GM23338 (cell line): ENCODE measurements at regions not wholly inside any gene's neighbourhood (a gene's known extent, or its start where the extent isn't known, plus 50 kb on each side); places are given as distances from the start of the nearest gene placed in this dataset.

Source experiments
- ATAC-seq: fragments of 200-7000 bp; cut with Tn5 transposase; 3 replicates; pipeline ENCODE4 v1.9.1; 2020
- DNase-seq: peaks from one replicate; pipeline ENCODE4 v3.0.0-alpha.2; 2015; ENCODE audit warnings: low spot score
- H2AFZ ChIP-seq: fragments of 200-600 bp; sonication (generic); 2 replicates; pipeline ENCODE4 v1.8.0; 2016; ENCODE audit warnings: antibody characterized with exemption, mild to moderate bottlenecking, moderate library complexity
- H3F3A ChIP-seq: fragments of 200-600 bp; sonication (generic); replicated peaks from 2 replicates; pipeline ENCODE4 v1.8.0; 2017; ENCODE audit warnings: antibody characterized with exemption, mixed run types, low read depth
- H3K27ac ChIP-seq: fragments of 200-600 bp; sonication (generic); 2 replicates; pipeline ENCODE4 v1.6.1; 2016; ENCODE audit warnings: low read depth
- H3K27me3 ChIP-seq: fragments of 200-600 bp; sonication (generic); 2 replicates; pipeline ENCODE4 v1.8.0; 2016; ENCODE audit warnings: mild to moderate bottlenecking, mixed run types, moderate library complexity; ENCODE audit not compliant: insufficient read depth
- H3K36me3 ChIP-seq: fragments of 200-600 bp; sonication (generic); 2 replicates; pipeline ENCODE4 v1.8.0; 2016; ENCODE audit warnings: mild to moderate bottlenecking; ENCODE audit not compliant: insufficient read depth
- H3K4me1 ChIP-seq: fragments of 200-600 bp; sonication (generic); 2 replicates; pipeline ENCODE4 v1.8.0; 2016; ENCODE audit warnings: mild to moderate bottlenecking, moderate library complexity; ENCODE audit not compliant: insufficient read depth
- H3K4me2 ChIP-seq: fragments of 200-600 bp; sonication (generic); 2 replicates; pipeline ENCODE4 v1.7.1; 2017; ENCODE audit warnings: mixed run types
- H3K4me3 ChIP-seq: fragments of 200-600 bp; sonication (generic); 2 replicates; pipeline ENCODE4 v1.6.1; 2016; ENCODE audit warnings: mixed run types
- H3K79me2 ChIP-seq: fragments of 200-600 bp; sonication (generic); replicated peaks from 2 replicates; pipeline ENCODE4 v1.8.0; 2017; ENCODE audit warnings: mild to moderate bottlenecking; ENCODE audit not compliant: insufficient read depth
- H3K9me2 ChIP-seq: fragments of 200-600 bp; sonication (generic); 2 replicates; pipeline ENCODE4 v1.8.0; 2017; ENCODE audit not compliant: insufficient read depth
- H4K20me1 ChIP-seq: fragments of 200-600 bp; sonication (generic); replicated peaks from 2 replicates; pipeline ENCODE4 v1.8.0; 2017; ENCODE audit warnings: mild to moderate bottlenecking; ENCODE audit not compliant: insufficient read depth
- H3K27ac Mint-ChIP-seq: 2 replicates; pipeline ENCODE4 v1.8.0; 2020; ENCODE audit warnings: inconsistent platforms, mild to moderate bottlenecking, moderate library complexity, mixed read lengths
- H3K27me3 Mint-ChIP-seq: 3 replicates; pipeline ENCODE4 v1.8.0; 2022; ENCODE audit warnings: low read depth, mild to moderate bottlenecking, moderate library complexity, mixed read lengths, inconsistent platforms; ENCODE audit not compliant: insufficient read depth, poor library complexity
- H3K36me3 Mint-ChIP-seq: 3 replicates; pipeline ENCODE4 v1.8.0; 2021; ENCODE audit warnings: low read depth, mild to moderate bottlenecking, inconsistent platforms, moderate library complexity, mixed read lengths
- H3K4me1 Mint-ChIP-seq: 3 replicates; pipeline ENCODE4 v1.8.0; 2020; ENCODE audit warnings: mild to moderate bottlenecking, inconsistent platforms, mixed read lengths
- H3K4me3 Mint-ChIP-seq: 3 replicates; pipeline ENCODE4 v1.8.0; 2021; ENCODE audit warnings: moderate library complexity, mild to moderate bottlenecking, inconsistent platforms, mixed read lengths
- H3K9me3 Mint-ChIP-seq: 3 replicates; pipeline ENCODE4 v1.8.0; 2020; ENCODE audit warnings: moderate library complexity, mild to moderate bottlenecking, inconsistent platforms, mixed read lengths
- CREB1 ChIP-seq: fragments of 250-450 bp; sonication (Bioruptor Pico); IDR thresholded peaks from 2 replicates; pipeline ENCODE4 v1.5.0; 2020; ENCODE audit warnings: low read depth, mild to moderate bottlenecking, moderate library complexity
- CTCF ChIP-seq, 2 experiments: fragments of 200-600 bp in 1 of 2; sonication (generic) in 1 of 2; conservative IDR thresholded peaks; 2 replicates each; pipeline versions ENCODE4 v1.5.1 to v1.6.1; 2016 to 2017; ENCODE audit warnings: antibody characterized with exemption in 2 of 2, low read depth in 2 of 2, mild to moderate bottlenecking in 2 of 2, moderate library complexity in 1 of 2
- EZH2 ChIP-seq: fragments of 200-600 bp; sonication (generic); IDR thresholded peaks from one replicate; pipeline ENCODE4 v1.8.0; 2017; ENCODE audit warnings: antibody characterized with exemption, mild to moderate bottlenecking, low read depth; ENCODE audit not compliant: unreplicated experiment
- EZH2phosphoT487 ChIP-seq: fragments of 200-600 bp; sonication (generic); IDR thresholded peaks from one replicate; pipeline ENCODE4 v1.8.1; 2018; ENCODE audit warnings: antibody characterized with exemption; ENCODE audit not compliant: unreplicated experiment
- JUNB ChIP-seq: IDR thresholded peaks from one replicate; pipeline ENCODE4 v1.6.1; 2016; ENCODE audit warnings: antibody characterized with exemption; ENCODE audit not compliant: unreplicated experiment
- NANOG ChIP-seq: IDR thresholded peaks from 2 replicates; pipeline ENCODE4 v1.6.1; 2016; ENCODE audit warnings: antibody characterized with exemption, borderline replicate concordance
- ZNF331 ChIP-seq: fragments of 250-450 bp; sonication (Bioruptor Pico); IDR thresholded peaks from 2 replicates; pipeline ENCODE4 v1.5.0; 2020; ENCODE audit warnings: low read depth, mild to moderate bottlenecking, moderate library complexity
- TF ChIP-seq, protein P1 (sequence below): IDR thresholded peaks from one replicate; pipeline ENCODE4 v1.6.1; 2018; ENCODE audit warnings: antibody characterized with exemption; ENCODE audit not compliant: unreplicated experiment
- TF ChIP-seq, protein P2 (sequence below): fragments of 250-450 bp; sonication (Bioruptor Pico); IDR thresholded peaks from 2 replicates; pipeline ENCODE4 v1.5.0; 2020; ENCODE audit warnings: mild to moderate bottlenecking, moderate library complexity

DNA sequence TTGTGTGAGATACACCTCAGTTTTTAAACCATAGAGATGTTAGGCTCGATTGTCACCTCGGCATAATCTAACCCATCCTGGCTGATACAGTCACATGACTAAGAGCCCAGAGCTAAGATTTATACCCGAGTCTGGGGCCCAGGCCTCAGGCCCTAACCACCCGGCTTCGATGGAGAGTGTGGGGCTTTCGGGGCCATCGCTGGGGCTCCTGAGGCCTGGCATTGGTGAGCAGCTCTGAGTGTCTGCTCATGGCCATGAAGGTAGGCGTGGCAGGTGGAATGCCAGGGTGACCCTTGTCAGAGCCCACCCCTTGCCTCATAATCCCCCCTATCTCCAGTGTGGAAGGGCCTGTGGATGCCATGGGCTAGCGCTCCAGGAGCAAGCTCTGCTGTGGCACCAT is 164.3 kb downstream of the BMP7 start (continued):
- TF ChIP-seq NANOG, result no peak
- TF ChIP-seq ZNF331 (CRISPR knock-in tag), result no peak
- no peak for TF ChIP-seq JUNB
- no peak for TF ChIP-seq CTCF (conservative IDR thresholded peaks at IDR 0.05; ENCODE audit: low read depth in 2 of 2)
- TF ChIP-seq, protein P1, sequence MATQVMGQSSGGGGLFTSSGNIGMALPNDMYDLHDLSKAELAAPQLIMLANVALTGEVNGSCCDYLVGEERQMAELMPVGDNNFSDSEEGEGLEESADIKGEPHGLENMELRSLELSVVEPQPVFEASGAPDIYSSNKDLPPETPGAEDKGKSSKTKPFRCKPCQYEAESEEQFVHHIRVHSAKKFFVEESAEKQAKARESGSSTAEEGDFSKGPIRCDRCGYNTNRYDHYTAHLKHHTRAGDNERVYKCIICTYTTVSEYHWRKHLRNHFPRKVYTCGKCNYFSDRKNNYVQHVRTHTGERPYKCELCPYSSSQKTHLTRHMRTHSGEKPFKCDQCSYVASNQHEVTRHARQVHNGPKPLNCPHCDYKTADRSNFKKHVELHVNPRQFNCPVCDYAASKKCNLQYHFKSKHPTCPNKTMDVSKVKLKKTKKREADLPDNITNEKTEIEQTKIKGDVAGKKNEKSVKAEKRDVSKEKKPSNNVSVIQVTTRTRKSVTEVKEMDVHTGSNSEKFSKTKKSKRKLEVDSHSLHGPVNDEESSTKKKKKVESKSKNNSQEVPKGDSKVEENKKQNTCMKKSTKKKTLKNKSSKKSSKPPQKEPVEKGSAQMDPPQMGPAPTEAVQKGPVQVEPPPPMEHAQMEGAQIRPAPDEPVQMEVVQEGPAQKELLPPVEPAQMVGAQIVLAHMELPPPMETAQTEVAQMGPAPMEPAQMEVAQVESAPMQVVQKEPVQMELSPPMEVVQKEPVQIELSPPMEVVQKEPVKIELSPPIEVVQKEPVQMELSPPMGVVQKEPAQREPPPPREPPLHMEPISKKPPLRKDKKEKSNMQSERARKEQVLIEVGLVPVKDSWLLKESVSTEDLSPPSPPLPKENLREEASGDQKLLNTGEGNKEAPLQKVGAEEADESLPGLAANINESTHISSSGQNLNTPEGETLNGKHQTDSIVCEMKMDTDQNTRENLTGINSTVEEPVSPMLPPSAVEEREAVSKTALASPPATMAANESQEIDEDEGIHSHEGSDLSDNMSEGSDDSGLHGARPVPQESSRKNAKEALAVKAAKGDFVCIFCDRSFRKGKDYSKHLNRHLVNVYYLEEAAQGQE, result no peak

DNA sequence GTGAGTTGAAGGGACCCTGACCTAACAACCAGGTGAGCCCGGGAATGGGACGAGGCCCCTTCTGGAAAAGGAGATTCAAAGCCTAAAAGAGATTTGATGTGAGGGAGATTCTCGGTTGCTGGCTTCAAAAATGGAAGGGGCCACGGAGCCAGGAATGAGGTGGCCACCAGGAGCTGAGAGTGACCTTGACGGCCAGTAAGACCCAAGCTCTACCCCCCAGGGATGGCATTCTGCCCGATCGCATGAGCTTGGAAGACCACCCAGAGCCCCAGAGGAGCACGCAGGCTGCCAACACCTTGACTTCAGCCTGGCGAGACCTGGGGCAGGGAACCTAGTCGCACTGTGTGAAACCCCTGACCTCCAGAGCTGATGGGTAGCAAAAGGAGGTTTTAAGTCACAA is 163.9 kb downstream of the BMP7 start:
- no peak overlapping the region for H3K4me2 ChIP-seq
- Mint-ChIP-seq H3K27me3 (no peaks in the 10 kb centered on the region), H3K27ac (no peak overlapping the region), H3K36me3 (no peaks in the 10 kb centered on the region), H3K9me3 (no peaks in the 10 kb centered on the region; the same call in 1 of the 3 replicates), H3K4me1 (no peaks in the 10 kb centered on the region), H3K4me3 (no peak overlapping the region)
- no peak overlapping the region for H3K4me3 ChIP-seq
- H3K9me2 ChIP-seq, result no peaks in the 10 kb centered on the region; the same call in 1 of the 2 replicates
- H3K4me1 ChIP-seq, result no peaks in the 10 kb centered on the region
- H3F3A ChIP-seq, result no peaks in the 10 kb centered on the region
- ATAC-seq (no peak), DNase-seq (no peak)
- H2AFZ ChIP-seq, result no peak overlapping the region
- TF ChIP-seq EZH2phosphoT487 (no peak), JUNB (no peak), ZNF331 (CRISPR knock-in tag) (no peak), CREB1 (CRISPR knock-in tag) (no peak), EZH2 (no peak)
- TF ChIP-seq, protein P2, sequence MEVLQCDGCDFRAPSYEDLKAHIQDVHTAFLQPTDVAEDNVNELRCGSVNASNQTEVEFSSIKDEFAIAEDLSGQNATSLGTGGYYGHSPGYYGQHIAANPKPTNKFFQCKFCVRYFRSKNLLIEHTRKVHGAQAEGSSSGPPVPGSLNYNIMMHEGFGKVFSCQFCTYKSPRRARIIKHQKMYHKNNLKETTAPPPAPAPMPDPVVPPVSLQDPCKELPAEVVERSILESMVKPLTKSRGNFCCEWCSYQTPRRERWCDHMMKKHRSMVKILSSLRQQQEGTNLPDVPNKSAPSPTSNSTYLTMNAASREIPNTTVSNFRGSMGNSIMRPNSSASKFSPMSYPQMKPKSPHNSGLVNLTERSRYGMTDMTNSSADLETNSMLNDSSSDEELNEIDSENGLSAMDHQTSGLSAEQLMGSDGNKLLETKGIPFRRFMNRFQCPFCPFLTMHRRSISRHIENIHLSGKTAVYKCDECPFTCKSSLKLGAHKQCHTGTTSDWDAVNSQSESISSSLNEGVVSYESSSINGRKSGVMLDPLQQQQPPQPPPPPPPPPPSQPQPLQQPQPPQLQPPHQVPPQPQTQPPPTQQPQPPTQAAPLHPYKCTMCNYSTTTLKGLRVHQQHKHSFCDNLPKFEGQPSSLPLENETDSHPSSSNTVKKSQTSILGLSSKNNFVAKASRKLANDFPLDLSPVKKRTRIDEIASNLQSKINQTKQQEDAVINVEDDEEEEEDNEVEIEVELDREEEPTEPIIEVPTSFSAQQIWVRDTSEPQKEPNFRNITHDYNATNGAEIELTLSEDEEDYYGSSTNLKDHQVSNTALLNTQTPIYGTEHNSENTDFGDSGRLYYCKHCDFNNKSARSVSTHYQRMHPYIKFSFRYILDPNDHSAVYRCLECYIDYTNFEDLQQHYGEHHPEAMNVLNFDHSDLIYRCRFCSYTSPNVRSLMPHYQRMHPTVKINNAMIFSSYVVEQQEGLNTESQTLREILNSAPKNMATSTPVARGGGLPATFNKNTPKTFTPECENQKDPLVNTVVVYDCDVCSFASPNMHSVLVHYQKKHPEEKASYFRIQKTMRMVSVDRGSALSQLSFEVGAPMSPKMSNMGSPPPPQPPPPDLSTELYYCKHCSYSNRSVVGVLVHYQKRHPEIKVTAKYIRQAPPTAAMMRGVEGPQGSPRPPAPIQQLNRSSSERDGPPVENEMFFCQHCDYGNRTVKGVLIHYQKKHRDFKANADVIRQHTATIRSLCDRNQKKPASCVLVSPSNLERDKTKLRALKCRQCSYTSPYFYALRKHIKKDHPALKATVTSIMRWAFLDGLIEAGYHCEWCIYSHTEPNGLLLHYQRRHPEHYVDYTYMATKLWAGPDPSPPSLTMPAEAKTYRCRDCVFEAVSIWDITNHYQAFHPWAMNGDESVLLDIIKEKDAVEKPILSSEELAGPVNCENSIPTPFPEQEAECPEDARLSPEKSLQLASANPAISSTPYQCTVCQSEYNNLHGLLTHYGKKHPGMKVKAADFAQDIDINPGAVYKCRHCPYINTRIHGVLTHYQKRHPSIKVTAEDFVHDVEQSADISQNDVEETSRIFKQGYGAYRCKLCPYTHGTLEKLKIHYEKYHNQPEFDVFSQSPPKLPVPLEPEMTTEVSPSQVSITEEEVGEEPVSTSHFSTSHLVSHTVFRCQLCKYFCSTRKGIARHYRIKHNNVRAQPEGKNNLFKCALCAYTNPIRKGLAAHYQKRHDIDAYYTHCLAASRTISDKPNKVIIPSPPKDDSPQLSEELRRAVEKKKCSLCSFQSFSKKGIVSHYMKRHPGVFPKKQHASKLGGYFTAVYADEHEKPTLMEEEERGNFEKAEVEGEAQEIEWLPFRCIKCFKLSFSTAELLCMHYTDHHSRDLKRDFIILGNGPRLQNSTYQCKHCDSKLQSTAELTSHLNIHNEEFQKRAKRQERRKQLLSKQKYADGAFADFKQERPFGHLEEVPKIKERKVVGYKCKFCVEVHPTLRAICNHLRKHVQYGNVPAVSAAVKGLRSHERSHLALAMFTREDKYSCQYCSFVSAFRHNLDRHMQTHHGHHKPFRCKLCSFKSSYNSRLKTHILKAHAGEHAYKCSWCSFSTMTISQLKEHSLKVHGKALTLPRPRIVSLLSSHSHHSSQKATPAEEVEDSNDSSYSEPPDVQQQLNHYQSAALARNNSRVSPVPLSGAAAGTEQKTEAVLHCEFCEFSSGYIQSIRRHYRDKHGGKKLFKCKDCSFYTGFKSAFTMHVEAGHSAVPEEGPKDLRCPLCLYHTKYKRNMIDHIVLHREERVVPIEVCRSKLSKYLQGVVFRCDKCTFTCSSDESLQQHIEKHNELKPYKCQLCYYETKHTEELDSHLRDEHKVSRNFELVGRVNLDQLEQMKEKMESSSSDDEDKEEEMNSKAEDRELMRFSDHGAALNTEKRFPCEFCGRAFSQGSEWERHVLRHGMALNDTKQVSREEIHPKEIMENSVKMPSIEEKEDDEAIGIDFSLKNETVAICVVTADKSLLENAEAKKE (CRISPR knock-in tag), result no peak
- no peak overlapping the region for H3K27ac ChIP-seq
- H4K20me1 ChIP-seq, result no peaks in the 10 kb centered on the region
- H3K79me2 ChIP-seq, result no peaks in the 10 kb centered on the region
- H3K27me3 ChIP-seq, result no peaks in the 10 kb centered on the region
- H3K36me3 ChIP-seq, result no peaks in the 10 kb centered on the region
